HG03442 (cell line): ENCODE measurements at regions not wholly inside any gene's neighbourhood (a gene's known extent, or its start where the extent isn't known, plus 50 kb on each side); places are given as distances from the start of the nearest gene placed in this dataset.
"Not testable (repeated sequence)": the region's sequence is repeated elsewhere in the genome, so short reads cannot be mapped to it uniquely, and the experiment has no call there.

Experiments
- ATAC-seq: cut with Tn5 transposase; IDR thresholded peaks from one replicate; pipeline ENCODE4 v1.9.1; 2021; ENCODE audit warnings: mild to moderate bottlenecking, moderate library complexity; ENCODE audit not compliant: unreplicated experiment

DNA sequence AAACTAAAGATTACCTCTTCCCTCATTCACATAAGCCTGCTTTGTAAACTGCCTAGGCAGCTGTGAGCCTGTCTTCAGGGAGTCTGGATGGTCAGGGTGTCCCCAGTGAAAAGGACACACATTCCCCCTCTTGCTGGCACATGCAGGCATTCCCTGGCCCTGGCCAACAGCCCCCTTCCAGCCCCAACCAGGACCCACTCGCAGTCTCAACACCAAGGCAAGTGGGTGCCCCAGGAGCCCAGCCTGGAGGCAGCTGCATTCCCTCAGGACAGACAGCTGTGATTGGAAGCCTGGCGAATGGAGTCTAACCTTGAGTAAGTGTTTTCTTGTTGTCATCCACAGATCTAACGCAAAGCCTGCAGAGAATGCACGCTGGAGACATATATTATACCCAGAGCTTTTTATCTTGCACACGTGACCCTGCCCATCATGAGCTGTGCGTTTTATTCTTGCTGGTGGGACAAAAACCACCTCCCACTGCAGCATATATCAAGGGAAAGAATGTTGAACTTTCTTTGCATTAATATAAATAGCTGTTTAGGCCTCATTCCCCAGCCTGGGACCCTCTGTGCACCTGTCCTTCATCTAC lies 95.0 kb upstream of the LHX1 start:
- ATAC-seq, result no peak

DNA sequence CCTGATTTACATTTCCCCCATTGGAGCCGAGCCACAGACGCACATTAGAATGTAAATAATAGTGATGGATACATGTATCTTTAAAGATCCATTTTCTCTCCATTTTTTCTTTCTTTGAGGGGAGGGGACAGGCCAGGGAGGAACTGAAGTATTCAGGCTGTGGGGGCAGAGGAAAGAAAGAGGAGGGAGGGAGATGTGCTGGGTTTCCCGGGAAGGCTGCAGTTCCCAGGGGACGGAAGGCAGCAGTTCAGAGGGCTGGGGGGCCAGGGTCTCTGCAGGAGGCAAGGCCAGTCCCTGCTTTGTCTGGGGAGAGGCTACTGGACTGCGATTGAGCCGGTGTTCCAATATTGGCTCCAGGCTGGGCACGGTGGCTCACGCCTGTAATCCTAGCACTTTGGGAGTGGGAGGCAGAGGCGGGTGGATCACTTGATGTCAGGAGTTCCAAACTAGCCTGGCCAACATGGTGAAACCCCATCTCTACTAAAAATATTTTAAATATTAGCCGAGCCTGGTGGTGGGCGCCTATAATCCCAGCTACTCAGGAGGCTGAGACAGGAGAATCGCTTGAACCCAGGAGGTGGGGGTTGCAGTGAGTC lies 94.2 kb upstream of the LHX1 start:
- ATAC-seq, result no peak

- no peak for ATAC-seq
These were observed 93.3 kb upstream of the LHX1 start for GRCh38 chr17:36844013-36844412.

DNA sequence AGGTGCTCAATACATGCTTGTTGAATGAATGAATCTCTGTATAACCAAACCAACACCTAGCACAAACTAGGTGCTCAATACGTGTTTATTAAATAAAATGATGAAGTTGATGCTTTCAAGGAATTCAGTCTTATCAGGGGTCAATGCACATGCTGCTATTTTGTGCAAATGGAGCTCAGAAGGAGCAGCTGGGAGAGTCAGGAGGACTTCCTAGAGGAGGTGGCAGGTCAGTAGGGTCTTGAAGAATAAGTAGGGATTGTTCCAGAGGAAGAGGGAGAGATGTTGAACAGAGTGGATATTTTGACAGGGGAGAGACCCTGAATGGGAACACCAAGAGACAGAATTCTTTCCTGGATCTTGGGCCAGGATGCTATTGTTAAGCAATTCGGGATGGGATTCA lies 92.7 kb upstream of the LHX1 start:
- ATAC-seq, result no peak

GRCh38 chr17:36845916-36846315 lies 91.4 kb upstream of the LHX1 start:
- ATAC-seq, result no peak

- no peak for ATAC-seq
These were observed 90.6 kb upstream of the LHX1 start for GRCh38 chr17:36846410-36847292.

DNA sequence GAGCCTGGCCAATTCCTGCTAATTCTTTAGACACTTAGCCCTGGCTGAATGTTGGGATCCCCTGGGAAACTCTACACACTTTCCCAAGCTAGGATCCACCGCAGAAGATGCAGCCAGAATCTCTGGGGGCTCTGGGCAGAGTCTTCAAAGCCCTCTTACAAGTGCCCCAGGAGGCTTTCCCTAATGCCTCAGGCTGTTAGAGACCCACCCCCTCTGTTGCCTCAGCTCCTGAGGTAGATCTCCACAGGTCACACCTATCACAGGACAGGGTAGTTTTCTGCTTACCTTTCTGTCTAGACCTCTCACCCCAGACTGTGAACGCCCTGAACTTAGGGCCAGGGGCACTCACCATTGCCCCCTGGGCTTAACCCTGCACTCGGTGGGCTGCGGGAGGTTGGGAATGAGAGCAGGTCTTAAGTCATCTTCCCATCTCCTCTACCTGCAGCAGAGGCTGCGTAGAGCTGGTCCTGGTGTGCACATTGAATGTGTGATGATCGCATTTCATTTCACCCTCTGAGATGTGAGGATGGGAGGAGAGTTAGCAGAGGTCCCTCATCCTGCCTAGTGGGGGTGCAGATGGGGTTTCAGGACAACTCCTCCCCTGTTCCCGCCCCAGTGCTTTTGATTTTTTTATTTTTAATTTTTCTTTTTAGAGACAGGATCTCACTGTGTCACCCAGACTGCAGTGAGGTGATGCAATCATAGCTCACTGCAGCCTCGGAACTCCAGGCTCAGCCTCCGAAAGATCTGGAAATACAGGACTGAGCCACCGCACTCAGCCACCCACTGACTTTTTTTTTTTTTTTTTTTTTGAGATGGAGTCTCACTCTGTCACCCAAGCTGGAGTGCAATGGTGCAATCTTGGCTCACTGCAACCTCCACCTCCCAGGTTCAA lies 89.0 kb upstream of the LHX1 start:
- ATAC-seq, result no peak

GRCh38 chr17:36849020-36849419 lies 88.3 kb upstream of the LHX1 start:
- ATAC-seq, result not testable (repeated sequence)

- no peak for ATAC-seq
These were observed 87.4 kb upstream of the LHX1 start for GRCh38 chr17:36849871-36850348.

DNA sequence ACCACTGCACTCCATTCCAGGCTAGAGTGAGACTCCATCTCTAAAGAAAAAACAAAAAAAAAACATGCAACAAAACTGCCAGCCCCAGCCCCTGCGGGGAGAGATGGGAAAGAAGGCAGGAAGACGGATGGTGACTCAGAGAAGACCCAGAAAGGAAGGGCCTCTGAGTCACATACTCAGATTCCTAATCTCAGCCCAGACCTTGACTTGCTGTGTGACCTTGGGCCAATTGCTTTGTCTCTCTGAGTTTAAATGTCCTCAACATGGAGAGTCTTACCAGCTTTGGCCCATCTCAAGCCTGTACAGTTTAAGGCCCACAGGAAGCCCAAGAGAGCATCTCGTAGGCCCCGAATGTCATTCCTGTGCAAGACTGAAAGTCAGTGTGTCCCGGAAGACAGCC lies 86.5 kb upstream of the LHX1 start:
- no peak for ATAC-seq

- no peak for ATAC-seq
These were observed 86.0 kb upstream of the LHX1 start for GRCh38 chr17:36851250-36851649.

GRCh38 chr17:36852478-36852877 lies 84.8 kb upstream of the LHX1 start:
- ATAC-seq, result not testable (repeated sequence)

DNA sequence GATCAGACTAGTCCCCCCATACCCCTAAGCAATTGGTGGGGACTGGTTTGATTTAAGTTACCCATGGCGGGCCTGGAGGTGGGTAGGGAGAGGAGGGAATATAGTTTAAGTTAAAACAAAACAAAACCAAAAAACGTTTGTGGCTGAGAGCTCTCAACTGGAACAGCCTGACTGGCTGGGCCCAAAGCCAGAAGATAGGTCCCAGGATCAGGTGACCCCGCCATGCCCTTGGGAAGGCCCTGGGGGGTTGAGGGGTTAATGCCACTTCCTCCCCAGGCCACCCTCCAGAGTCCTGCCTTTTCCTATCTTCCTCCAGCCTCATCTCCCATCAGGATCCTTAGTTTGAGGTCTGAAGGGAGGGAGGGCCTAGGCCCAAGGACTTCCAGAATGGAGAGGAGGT lies 82.3 kb upstream of the LHX1 start:
- no peak for ATAC-seq

- no peak for ATAC-seq
These were observed 81.8 kb upstream of the LHX1 start for GRCh38 chr17:36855459-36855858.

GRCh38 chr17:36856222-36856621 lies 81.1 kb upstream of the LHX1 start:
- no peak for ATAC-seq

DNA sequence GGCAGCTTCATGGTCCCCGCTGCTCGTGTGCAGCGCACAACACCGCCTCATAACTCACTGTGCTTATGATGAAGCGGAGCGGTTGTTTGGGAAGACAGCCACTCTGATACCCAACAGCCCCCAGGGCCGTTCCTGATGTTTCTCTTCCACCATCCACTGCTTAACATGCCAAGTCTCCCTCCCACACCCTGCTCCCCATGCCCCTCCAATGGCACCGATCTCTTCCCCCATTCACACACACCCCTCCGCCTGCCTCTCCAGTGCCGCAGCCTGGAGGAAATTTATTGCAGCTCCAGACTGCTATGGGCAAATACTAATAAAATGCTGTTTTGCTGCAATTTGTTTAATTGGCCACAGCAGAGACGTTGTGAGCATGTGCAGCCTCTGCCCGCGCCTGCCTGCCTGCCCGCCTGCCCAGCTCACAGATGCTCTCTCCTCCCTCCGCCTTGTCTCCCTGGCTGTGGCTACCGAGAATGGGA lies 80.3 kb upstream of the LHX1 start:
- ATAC-seq, result no peak

- ATAC-seq, result no peak
These were observed 79.6 kb upstream of the LHX1 start for GRCh38 chr17:36857698-36858097.

DNA sequence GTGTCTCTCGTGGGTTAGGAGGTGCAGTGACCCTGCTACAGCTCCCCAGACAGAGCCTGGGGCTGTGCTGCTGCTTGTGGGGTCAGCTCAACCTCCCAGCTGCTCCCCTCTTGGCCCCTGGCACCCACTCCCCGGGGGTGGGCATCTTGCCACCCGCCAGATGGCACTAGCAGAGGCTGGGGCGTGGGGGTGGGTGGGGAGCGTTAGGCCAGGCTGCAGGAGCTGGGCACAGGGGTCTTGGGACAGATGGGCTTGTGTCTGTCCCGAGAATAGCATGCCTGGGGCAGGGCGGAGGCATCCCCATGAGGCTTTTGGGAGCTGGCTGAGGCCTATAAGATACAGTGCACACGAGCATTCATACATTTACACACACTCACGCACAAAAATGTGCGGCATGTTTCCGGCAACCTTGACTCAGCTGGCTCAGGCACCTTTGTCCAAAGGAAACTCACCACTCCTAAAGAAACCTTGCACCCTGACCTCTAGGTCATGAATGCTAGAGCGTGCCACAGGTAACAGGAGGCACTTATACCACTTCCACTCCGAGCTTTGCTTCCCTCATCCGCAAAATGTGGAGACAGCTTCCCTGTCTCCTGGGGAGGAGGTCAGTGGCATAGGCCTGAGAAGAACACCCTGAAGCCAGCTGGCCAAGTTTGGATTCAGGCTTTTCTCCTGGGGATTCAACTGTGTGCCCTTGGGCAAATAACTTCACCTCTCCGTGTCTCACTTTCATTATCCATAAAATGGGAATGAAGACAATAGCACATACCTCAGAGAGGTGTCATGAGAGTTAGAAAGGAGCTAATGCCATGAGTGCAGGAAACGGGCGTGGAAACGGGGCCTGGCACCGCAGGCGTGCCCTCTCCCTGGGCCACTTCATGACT lies 78.9 kb upstream of the LHX1 start:
- ATAC-seq, result no peak

DNA sequence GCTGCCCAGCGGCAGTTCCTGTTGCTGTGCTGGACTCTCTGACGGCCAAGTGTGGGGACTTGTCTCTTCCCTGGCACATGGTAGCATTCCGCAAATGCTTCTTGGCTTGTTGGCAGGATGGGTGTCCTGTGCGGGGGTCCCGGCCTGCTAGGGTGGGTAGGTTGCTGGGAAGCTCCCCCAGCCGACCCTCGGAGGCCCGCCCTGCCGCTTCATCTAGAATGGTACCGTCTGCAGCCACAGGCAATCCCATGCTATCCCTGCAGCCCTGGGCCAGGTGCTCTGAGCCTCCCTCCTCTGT lies 78.3 kb upstream of the LHX1 start:
- no peak for ATAC-seq

DNA sequence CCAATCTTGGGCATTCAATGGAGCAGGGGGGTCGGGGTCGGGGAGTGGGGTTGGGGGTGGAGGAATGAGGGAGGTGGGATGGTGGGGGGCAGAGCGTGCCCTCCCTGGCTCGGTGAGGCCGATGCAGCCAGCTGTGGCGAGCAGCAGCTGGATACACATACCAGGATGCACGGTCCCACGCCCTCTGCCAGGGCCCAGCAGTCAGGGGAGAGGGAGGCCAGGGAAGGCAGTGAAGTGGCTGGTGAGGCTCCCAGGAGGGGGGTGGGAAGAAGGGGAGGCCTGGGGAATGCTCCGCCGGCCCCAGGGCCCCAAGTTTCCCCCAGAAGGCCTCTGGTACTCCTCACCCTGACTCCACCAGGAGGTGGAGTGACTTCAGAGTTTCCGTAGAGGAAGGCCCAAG lies 77.6 kb upstream of the LHX1 start:
- no peak for ATAC-seq
